HCT116 (cell line): ENCODE measurements at regions not wholly inside any gene's neighbourhood (a gene's known extent, or its start where the extent isn't known, plus 50 kb on each side); places are given as distances from the start of the nearest gene placed in this dataset.

ENCODE experiments used
- ATAC-seq: fragments of 200-7000 bp; cut with Tn5 transposase; 2 replicates; pipeline ENCODE4 v1.9.1; 2020; ENCODE audit warnings: mild to moderate bottlenecking, moderate library complexity
- BruUV-seq: library from RNA; stranded (reverse); fragments of 400-500 nt; replicated peaks from 2 replicates; lab custom pipeline; 2021; lab: Mats Ljungman, UMichigan
- CTCF ChIA-PET: fragments of 300-600 bp; sonication (Branson Sonifier 250); formaldehyde crosslinking; loops from one replicate; lab custom pipeline; 2021; ENCODE audit warnings: antibody characterized with exemption; lab: Charles Lee
- POLR2A ChIA-PET: fragments of 300-600, 350-600 bp; sonication (Branson Sonifier 250); formaldehyde crosslinking; loops from one replicate; lab custom pipeline; 2021; ENCODE audit warnings: antibody characterized with exemption; lab: Charles Lee
- RAD21 ChIA-PET, 2 experiments: fragments of 300-600 bp; sonication (Branson Sonifier 250); formaldehyde crosslinking; loops; one replicate each; lab custom pipeline; 2023; ENCODE audit warnings: low total read pairs in 2 of 2; ENCODE audit not compliant: uncharacterized antibody in 2 of 2, unreplicated experiment in 2 of 2, low non-redundant PET in 1 of 2; lab: Charles Lee
- DNase-seq: peaks from one replicate; pipeline ENCODE4 v3.0.0-alpha.2; 2010; ENCODE audit warnings: low read depth, low spot score
- H2AFZ ChIP-seq: fragments of 200-600 bp; shearing (Covaris generic), sonication (generic); 2 replicates; pipeline ENCODE4 v1.6.1; 2017; ENCODE audit warnings: low read depth, mixed run types, mixed read lengths, antibody characterized with exemption, low read length; ENCODE audit not compliant: poor library complexity, severe bottlenecking
- H3K27ac ChIP-seq: 2 replicates; pipeline ENCODE4 v1.5.1; 2012; ENCODE audit warnings: low read depth, low read length
- H3K27me3 ChIP-seq: fragments of 200-600 bp; sonication (generic); 2 replicates; pipeline ENCODE4 v1.6.1; 2016; ENCODE audit warnings: mixed run types, low read length, mixed read lengths; ENCODE audit not compliant: insufficient read depth
- H3K36me3 ChIP-seq, 2 experiments: fragments of 200-500 bp in 1 of 2; fragments of 200-600 bp in 1 of 2; sonication (Bioruptor generic) in 1 of 2; sonication (generic) in 1 of 2; 2 replicates each; pipeline versions ENCODE4 v1.5.1 to v1.6.1; 2014 to 2016; ENCODE audit warnings: low read length in 2 of 2, inconsistent platforms in 1 of 2, mixed read lengths in 1 of 2, mixed run types in 1 of 2; ENCODE audit not compliant: insufficient read depth in 2 of 2, control insufficient read depth in 1 of 2
- H3K4me1 ChIP-seq, 2 experiments: fragments of 200-600 bp in 1 of 2; sonication (generic) in 1 of 2; 2 replicates each; pipeline versions ENCODE4 v1.5.1 to v1.6.1; 2012 to 2017; ENCODE audit warnings: low read length in 2 of 2, inconsistent platforms in 1 of 2, mild to moderate bottlenecking in 1 of 2, mixed read lengths in 1 of 2, mixed run types in 1 of 2, moderate library complexity in 1 of 2; ENCODE audit not compliant: insufficient read depth in 2 of 2, control insufficient read depth in 1 of 2
- H3K4me2 ChIP-seq: fragments of 200-600 bp; sonication (generic); 2 replicates; pipeline ENCODE4 v1.6.1; 2017; ENCODE audit warnings: mixed run types, low read length, mixed read lengths
- H3K4me3 ChIP-seq, 2 experiments: fragments of 200-600 bp in 1 of 2; sonication (generic) in 1 of 2; replicated peaks in 1 of 2; 2 replicates each; pipeline ENCODE4 v1.5.1; 2011 to 2016; ENCODE audit warnings: low read length in 2 of 2, control low read depth in 1 of 2, low read depth in 1 of 2, mild to moderate bottlenecking in 1 of 2, mixed read lengths in 1 of 2, mixed run types in 1 of 2
- H3K79me2 ChIP-seq: fragments of 200-600 bp; sonication (generic); 2 replicates; pipeline ENCODE4 v1.6.1; 2017; ENCODE audit warnings: mild to moderate bottlenecking, mixed run types, low read length, moderate library complexity, mixed read lengths; ENCODE audit not compliant: insufficient read depth
- H3K9ac ChIP-seq: fragments of 200-600 bp; sonication (generic); 2 replicates; pipeline ENCODE4 v1.6.1; 2016; ENCODE audit warnings: low read length, mixed read lengths
- H3K9me2 ChIP-seq: fragments of 200-600 bp; sonication (generic), shearing (Covaris generic); 2 replicates; pipeline ENCODE4 v1.6.1; 2017; ENCODE audit warnings: mixed run types, mild to moderate bottlenecking, moderate library complexity; ENCODE audit not compliant: insufficient read depth
- H3K9me3 ChIP-seq, 2 experiments: fragments of 200-500 bp in 1 of 2; fragments of 200-600 bp in 1 of 2; sonication (Bioruptor generic) in 1 of 2; sonication (generic) in 1 of 2; 2 replicates each; pipeline ENCODE4 v1.6.1; 2014 to 2017; ENCODE audit warnings: low read length in 2 of 2, mixed read lengths in 2 of 2, inconsistent platforms in 1 of 2, low read depth in 1 of 2, mild to moderate bottlenecking in 1 of 2, mixed run types in 1 of 2, moderate library complexity in 1 of 2; ENCODE audit not compliant: control insufficient read depth in 1 of 2, insufficient read depth in 1 of 2
- H4K20me1 ChIP-seq: fragments of 200-600 bp; sonication (generic), shearing (Covaris generic); 2 replicates; pipeline ENCODE4 v1.6.1; 2017; ENCODE audit warnings: mixed run types, mild to moderate bottlenecking, moderate library complexity; ENCODE audit not compliant: insufficient read depth
- EZH2phosphoT487 ChIP-seq: fragments of 200-600 bp; IDR thresholded peaks from 2 replicates; pipeline ENCODE4 v1.6.1; 2018; ENCODE audit warnings: antibody characterized with exemption, borderline replicate concordance
- FOSL1 ChIP-seq: IDR thresholded peaks from 2 replicates; pipeline ENCODE4 v1.6.1; 2012; ENCODE audit warnings: low read depth
- POLR2A ChIP-seq: IDR thresholded peaks from 2 replicates; pipeline ENCODE4 v1.7.0; 2011; ENCODE audit warnings: borderline replicate concordance; ENCODE audit not compliant: insufficient read depth, insufficient read length; ENCODE audit errors: extremely low read depth
- POLR2AphosphoS5 ChIP-seq: IDR thresholded peaks from 2 replicates; pipeline ENCODE4 v1.6.1; 2011; ENCODE audit warnings: mild to moderate bottlenecking, low read depth, low read length, moderate library complexity
- SRF ChIP-seq: IDR thresholded peaks from 2 replicates; pipeline ENCODE4 v1.6.1; 2012; ENCODE audit warnings: low read depth
- ZNF274 ChIP-seq: fragments of 200-500 bp; sonication (Bioruptor generic); IDR thresholded peaks from 2 replicates; pipeline ENCODE4 v1.6.1; 2014; ENCODE audit warnings: mild to moderate bottlenecking, low read depth, low read length, inconsistent platforms
- intact Hi-C: fragments of 100-400 bp; cut with micrococcal nuclease; formaldehyde crosslinking; loops from 2 replicates; pipeline ENCODE4 v1.10.0; 2022
- TF ChIP-seq, protein P1 (sequence below): IDR thresholded peaks from 2 replicates; pipeline ENCODE4 v1.6.1; 2012
- TF ChIP-seq, protein P2 (sequence below): IDR thresholded peaks from 2 replicates; pipeline ENCODE4 v1.6.1; 2012
- TF ChIP-seq, protein P3 (sequence below): IDR thresholded peaks from 2 replicates; pipeline ENCODE4 v1.6.1; 2012; ENCODE audit warnings: low read depth

DNA sequence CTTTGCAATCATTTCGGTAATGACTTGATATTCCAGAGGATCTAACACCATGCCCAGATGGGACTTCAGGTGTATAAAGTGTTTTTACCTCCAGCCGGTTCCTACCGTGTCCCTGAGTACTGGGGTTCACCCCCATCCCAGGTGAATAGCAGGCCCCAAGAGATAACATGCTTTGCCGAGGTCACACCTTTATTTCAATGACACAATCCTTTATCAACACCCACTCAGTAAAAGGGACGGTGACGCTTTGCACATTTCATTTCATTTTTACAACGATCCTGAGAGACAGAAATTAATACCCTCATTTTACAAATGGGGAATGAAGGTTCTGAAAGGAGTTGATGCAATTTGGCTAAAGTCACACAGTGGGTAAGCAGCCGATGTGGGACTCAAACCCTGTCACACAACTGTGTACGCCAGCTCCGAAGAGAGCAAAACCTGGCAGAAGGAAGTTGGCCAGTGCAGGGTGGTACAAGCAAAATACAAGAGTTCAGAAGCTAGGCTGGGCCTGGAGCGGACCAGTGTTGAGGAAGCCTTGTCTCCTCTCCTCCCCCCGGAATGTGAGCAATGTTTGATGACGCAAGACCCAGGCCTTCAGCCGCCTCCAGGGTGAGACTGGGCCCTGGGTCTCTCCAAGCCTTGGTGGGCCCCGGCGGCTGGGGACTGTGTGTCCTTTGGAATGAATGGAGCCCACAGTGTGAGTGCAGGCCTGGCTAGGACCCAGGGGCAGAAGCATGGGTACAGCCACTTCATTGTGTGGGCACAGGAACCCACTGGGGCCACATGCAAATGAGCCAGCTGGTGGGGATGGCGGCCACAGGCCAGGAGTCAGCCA is 139.6 kb upstream of the MYCN start:
- Histone ChIP-seq H3K36me3 (no peaks in the 10 kb centered on the region), H2AFZ (no peak overlapping the region), H3K9me3 (no peaks in the 10 kb centered on the region), H3K27ac (no peak overlapping the region), H3K27me3 (peaks cover 13% of the 10 kb centered on the region; the same call in 1 of the 2 replicates), H4K20me1 (no peaks in the 10 kb centered on the region)
- ChIA-PET POLR2A (no interaction called here), RAD21 (no interaction called here), CTCF (no interaction called here)
- intact Hi-C loops: no loop called here
- DNase-seq (no peak), ATAC-seq (no peak)
- TF ChIP-seq, protein P1, sequence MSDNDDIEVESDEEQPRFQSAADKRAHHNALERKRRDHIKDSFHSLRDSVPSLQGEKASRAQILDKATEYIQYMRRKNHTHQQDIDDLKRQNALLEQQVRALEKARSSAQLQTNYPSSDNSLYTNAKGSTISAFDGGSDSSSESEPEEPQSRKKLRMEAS: no peak
- no peak for TF ChIP-seq SRF
- TF ChIP-seq POLR2A: no peak
- TF ChIP-seq FOSL1: no peak
- TF ChIP-seq, protein P2, sequence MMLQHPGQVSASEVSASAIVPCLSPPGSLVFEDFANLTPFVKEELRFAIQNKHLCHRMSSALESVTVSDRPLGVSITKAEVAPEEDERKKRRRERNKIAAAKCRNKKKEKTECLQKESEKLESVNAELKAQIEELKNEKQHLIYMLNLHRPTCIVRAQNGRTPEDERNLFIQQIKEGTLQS: no peak
- TF ChIP-seq POLR2AphosphoS5: no peak
- TF ChIP-seq, all 23 proteins: peak for 0
- Histone ChIP-seq H3K4me3 (no peak overlapping the region), H3K9me2 (no peaks in the 10 kb centered on the region), H3K9ac (no peak overlapping the region), H3K4me2 (no peak overlapping the region), H3K79me2 (no peaks in the 10 kb centered on the region), H3K4me1 (0 out of 4 replicates have a peak, but pooled peaks cover 0 to 2% of the 10 kb centered on the region in 2 experiments)
- BruUV-seq: no TSS peak

DNA sequence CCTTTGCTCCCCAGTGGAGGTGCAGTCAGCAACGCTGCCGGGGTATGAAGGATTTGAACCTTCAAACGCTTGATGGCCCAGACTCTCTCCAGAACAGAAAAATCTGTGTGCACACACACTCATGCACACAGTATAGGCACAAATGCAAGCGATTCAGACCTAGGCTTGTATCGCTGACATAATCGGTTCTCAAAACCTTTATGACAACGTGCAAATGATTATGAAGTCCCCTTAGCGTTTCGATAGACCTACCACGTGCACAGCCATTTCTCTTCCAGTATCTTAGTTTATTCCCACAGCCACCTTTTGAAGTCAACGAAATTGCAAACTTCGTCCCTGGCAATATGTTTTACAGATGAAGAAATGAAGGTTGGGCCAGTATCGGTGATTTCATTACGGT is 138.9 kb upstream of the MYCN start:
- Histone ChIP-seq H3K4me2 (no peak overlapping the region), H2AFZ (no peak overlapping the region), H3K27ac (no peak overlapping the region), H3K36me3 (no peaks in the 10 kb centered on the region), H3K9ac (no peak overlapping the region), H3K9me2 (no peaks in the 10 kb centered on the region), H3K27me3 (peaks cover 13% of the 10 kb centered on the region; the same call in 1 of the 2 replicates), H3K4me3 (no peak overlapping the region), H3K79me2 (no peaks in the 10 kb centered on the region), H3K4me1 (0 out of 4 replicates have a peak, but pooled peaks cover 0 to 2% of the 10 kb centered on the region in 2 experiments), H4K20me1 (no peaks in the 10 kb centered on the region), H3K9me3 (no peaks in the 10 kb centered on the region)
- DNase-seq (no peak), ATAC-seq (no peak)
- BruUV-seq: no TSS peak
- CTCF ChIA-PET: no interaction called here
- RAD21 ChIA-PET: no interaction called here
- TF ChIP-seq, protein P3, sequence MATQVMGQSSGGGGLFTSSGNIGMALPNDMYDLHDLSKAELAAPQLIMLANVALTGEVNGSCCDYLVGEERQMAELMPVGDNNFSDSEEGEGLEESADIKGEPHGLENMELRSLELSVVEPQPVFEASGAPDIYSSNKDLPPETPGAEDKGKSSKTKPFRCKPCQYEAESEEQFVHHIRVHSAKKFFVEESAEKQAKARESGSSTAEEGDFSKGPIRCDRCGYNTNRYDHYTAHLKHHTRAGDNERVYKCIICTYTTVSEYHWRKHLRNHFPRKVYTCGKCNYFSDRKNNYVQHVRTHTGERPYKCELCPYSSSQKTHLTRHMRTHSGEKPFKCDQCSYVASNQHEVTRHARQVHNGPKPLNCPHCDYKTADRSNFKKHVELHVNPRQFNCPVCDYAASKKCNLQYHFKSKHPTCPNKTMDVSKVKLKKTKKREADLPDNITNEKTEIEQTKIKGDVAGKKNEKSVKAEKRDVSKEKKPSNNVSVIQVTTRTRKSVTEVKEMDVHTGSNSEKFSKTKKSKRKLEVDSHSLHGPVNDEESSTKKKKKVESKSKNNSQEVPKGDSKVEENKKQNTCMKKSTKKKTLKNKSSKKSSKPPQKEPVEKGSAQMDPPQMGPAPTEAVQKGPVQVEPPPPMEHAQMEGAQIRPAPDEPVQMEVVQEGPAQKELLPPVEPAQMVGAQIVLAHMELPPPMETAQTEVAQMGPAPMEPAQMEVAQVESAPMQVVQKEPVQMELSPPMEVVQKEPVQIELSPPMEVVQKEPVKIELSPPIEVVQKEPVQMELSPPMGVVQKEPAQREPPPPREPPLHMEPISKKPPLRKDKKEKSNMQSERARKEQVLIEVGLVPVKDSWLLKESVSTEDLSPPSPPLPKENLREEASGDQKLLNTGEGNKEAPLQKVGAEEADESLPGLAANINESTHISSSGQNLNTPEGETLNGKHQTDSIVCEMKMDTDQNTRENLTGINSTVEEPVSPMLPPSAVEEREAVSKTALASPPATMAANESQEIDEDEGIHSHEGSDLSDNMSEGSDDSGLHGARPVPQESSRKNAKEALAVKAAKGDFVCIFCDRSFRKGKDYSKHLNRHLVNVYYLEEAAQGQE: no peak
- TF ChIP-seq, protein P2: no peak
- no peak for TF ChIP-seq ZNF274
- no peak for TF ChIP-seq EZH2phosphoT487
- TF ChIP-seq SRF: no peak
- POLR2A ChIA-PET: no interaction called here
- intact Hi-C loops: no loop called here
